Left lung (tissue), 4 donors: ENCODE measurements at regions not wholly inside any gene's neighbourhood (a gene's known extent, or its start where the extent isn't known, plus 50 kb on each side); places are given as distances from the start of the nearest gene placed in this dataset.
A peak's percentile ranks its signal among the peaks of the same experiment; 100 is the strongest.
"Not testable (repeated sequence)": the region's sequence is repeated elsewhere in the genome, so short reads cannot be mapped to it uniquely, and the experiment has no call there.

Source experiments
- ATAC-seq: fragments of 200-7000 bp; cut with Tn5 transposase; one replicate; pipeline ENCODE4 v1.9.1; 2020; ENCODE audit warnings: moderate library complexity
- DNase-seq, 4 donors: peaks; one replicate each; pipeline ENCODE4 v3.0.0-alpha.2; 2013 to 2020
- H3K27ac ChIP-seq, 2 donors: fragments of 200-600 bp; sonication (generic) in 1 of 2; one replicate each; pipeline versions ENCODE4 v1.5.0 to v1.8.0; 2020 to 2021
- H3K27me3 ChIP-seq, 2 donors: fragments of 200-600 bp; sonication (generic) in 1 of 2; one replicate each; pipeline versions ENCODE4 v1.5.0 to v1.8.0; 2020 to 2021
- H3K36me3 ChIP-seq, 2 donors: fragments of 200-600 bp; sonication (generic) in 1 of 2; one replicate each; pipeline versions ENCODE4 v1.5.0 to v1.8.0; 2020 to 2021
- H3K4me1 ChIP-seq, 2 donors: fragments of 200-600 bp; one replicate each; pipeline ENCODE4 v1.8.0; 2021
- H3K4me3 ChIP-seq, 2 donors: fragments of 200-600 bp; sonication (generic) in 1 of 2; one replicate each; pipeline versions ENCODE4 v1.5.0 to v1.8.0; 2020 to 2021; ENCODE audit warnings: mild to moderate bottlenecking in 1 of 2
- H3K9me3 ChIP-seq, 2 donors: fragments of 200-600 bp; sonication (generic) in 1 of 2; one replicate each; pipeline versions ENCODE4 v1.5.0 to v1.8.0; 2020 to 2021
- intact Hi-C, 2 donors: fragments of 100-400 bp; cut with DNase I; formaldehyde crosslinking; loops; one replicate each; pipeline versions ENCODE4 v1.11.2 to v1.14.2; 2022
- TF ChIP-seq, protein P1 (sequence below), 2 donors: fragments of 200-600 bp; sonication (generic) in 1 of 2; IDR thresholded peaks; one replicate each; pipeline versions ENCODE4 v1.5.0 to v1.8.0; 2021; ENCODE audit warnings: antibody characterized with exemption in 2 of 2
- donor health status: DM: no; HTN: yes; CAD: no.
- donor health status: DM: no; HTN: no; CAD: no.

DNA sequence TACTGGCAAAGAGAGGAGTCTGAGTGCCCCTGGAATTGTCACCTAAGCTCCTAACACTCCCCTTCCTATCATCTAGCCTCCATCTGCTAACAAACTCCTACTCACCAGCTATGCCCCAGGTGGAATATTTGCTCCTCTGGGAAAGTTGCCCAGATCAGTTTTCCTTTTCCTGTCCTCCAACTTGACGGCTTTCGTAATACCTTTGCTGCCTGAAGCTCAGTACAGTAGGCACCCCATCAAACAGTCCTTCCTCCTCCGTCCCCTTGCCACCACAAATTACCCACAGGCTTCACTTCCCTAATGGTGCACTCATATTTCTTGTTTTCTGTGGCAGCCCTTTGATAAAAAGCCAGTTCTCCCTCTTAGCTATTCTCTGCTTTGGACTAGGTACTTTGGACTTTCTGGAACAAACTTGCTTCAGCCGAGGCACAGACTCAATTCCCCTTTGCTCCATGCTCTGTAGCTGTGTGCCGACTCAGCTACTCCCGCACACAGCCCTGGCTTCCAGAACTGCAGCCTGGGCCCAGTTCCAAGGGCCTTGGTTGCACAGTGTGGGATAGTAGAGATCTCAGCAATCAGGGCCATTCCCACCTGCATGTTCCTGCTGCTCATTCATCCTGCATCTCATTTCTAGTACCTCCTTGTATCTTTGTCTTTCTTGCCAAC is 605.1 kb downstream of the BCOR start:
- Histone ChIP-seq H3K27me3 (no peaks in the 10 kb centered on the region), H3K4me3 (no peak overlapping the region), H3K9me3 (no peaks in the 10 kb centered on the region), H3K4me1 (peaks cover 0 to 12% of the 10 kb centered on the region in 2 donors), H3K36me3 (no peaks in the 10 kb centered on the region), H3K27ac (peak overlapping the region in 1 of 2 donors; percentile 13)
- intact Hi-C loops = no loop called here
- TF ChIP-seq, protein P1, sequence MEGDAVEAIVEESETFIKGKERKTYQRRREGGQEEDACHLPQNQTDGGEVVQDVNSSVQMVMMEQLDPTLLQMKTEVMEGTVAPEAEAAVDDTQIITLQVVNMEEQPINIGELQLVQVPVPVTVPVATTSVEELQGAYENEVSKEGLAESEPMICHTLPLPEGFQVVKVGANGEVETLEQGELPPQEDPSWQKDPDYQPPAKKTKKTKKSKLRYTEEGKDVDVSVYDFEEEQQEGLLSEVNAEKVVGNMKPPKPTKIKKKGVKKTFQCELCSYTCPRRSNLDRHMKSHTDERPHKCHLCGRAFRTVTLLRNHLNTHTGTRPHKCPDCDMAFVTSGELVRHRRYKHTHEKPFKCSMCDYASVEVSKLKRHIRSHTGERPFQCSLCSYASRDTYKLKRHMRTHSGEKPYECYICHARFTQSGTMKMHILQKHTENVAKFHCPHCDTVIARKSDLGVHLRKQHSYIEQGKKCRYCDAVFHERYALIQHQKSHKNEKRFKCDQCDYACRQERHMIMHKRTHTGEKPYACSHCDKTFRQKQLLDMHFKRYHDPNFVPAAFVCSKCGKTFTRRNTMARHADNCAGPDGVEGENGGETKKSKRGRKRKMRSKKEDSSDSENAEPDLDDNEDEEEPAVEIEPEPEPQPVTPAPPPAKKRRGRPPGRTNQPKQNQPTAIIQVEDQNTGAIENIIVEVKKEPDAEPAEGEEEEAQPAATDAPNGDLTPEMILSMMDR (IDR thresholded peaks at IDR 0.05) = no peak
- DNase-seq = no peak
- ATAC-seq = peak; percentile 44

DNA sequence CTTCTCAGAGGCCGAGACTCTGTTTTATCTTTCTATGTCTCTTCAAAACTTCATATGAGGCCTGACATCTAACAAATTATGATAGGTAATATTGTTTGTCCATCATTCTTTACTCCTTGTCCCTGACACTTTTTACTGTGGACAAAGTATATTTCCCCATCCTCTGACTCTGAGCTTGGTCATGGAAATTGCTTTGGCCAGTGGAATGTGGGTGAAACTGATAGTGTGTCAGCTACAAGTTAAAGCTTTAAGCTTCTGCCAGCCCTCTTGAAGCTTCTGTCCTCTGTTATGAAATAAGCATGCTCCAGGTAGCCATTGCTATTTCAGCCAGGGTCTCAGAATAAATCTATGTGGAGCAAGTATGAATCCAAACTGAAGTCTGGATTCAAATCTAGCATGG is 604.6 kb downstream of the BCOR start:
- TF ChIP-seq, protein P1 (IDR thresholded peaks at IDR 0.05) = no peak
- no peak overlapping the region for H3K4me3 ChIP-seq
- H3K36me3 ChIP-seq = no peaks in the 10 kb centered on the region
- H3K4me1 ChIP-seq = peaks cover 0 to 12% of the 10 kb centered on the region in 2 donors
- DNase-seq = no peak
- H3K27ac ChIP-seq = peak overlapping the region in 1 of 2 donors; percentile 13
- intact Hi-C loops = no loop called here
- H3K9me3 ChIP-seq = no peaks in the 10 kb centered on the region
- ATAC-seq = no peak
- H3K27me3 ChIP-seq = no peaks in the 10 kb centered on the region

DNA sequence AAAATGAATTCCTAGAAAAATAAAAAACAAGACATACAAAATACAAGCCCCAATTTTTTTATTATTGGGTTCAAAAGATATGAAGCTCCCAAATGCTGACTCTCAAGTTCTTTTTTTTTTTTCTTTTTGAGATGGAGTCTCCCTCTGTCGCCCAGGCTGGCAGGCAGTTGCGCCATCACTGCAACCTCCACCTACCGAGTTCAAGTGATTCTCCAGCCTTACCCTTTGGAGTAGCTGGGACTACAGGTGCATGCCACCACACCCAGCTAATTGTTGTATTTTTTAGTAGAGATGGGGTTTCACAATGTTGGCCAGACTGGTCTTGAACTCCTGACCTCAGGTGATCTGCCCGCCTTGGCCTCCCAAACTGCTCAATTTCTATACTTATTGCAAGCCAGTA is 600.6 kb downstream of the BCOR start:
- intact Hi-C loops, H3K27ac ChIP-seq, H3K4me3 ChIP-seq, H3K9me3 ChIP-seq, H3K4me1 ChIP-seq, H3K27me3 ChIP-seq, H3K36me3 ChIP-seq, DNase-seq: not testable (repeated sequence)
- peak; percentile 73 for ATAC-seq

DNA sequence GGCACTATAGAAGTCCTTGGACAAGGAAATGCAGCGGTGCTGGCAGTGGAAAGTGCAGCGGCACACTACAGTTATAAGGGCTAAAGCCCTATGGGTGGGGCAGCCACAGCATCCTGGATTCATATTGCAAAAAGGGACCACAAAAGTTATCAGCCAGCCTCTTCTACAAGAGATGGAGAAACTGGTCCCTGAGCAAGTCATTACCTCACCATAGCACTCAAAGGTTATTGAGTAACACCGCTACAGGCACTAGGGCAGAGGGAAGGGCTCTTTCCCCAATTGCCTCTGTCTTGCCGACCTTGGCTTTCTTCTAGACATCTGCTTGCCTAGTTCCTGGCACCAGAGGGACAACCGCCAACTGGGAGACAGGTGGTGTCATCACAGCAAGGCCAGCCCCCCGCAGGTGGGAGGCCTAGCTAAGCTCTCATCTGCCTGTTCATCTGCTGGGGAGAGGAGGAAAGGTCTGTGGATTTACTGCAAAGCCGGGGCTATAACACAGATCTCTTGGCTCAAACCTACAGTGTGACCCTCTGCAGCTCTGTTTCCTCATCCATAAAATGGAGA is 600.0 kb downstream of the BCOR start:
- DNase-seq (no peak), ATAC-seq (peak; percentile 74)
- H3K4me1 ChIP-seq = peaks cover 0 to 3% of the 10 kb centered on the region in 2 donors
- H3K9me3 ChIP-seq = no peaks in the 10 kb centered on the region
- no peaks in the 10 kb centered on the region for H3K36me3 ChIP-seq
- no peaks in the 10 kb centered on the region for H3K27me3 ChIP-seq
- TF ChIP-seq, protein P1 (IDR thresholded peaks at IDR 0.05) = no peak
- H3K4me3 ChIP-seq = no peak overlapping the region
- intact Hi-C loops = no loop called here
- H3K27ac ChIP-seq = no peak overlapping the region

DNA sequence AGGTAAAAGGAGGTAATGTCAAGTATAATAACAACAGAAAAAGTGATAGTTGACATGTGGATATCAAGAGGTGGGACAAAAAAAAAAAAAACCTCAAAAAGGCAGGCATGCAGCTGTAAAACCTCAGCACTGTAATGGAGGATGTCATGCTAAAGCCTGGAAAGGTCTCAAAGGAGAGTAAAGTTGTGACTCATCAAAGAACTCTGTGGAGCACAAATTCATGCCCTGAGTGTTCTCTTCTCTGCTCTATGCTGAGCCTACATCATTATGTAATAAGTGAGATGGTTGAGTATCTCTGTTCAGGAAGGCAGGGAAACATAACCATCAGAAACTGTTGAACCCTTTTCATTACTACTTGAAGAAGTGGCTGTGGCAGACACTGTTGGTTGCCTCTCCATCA is 597.8 kb downstream of the BCOR start:
- H3K4me3 ChIP-seq = no peak overlapping the region
- H3K9me3 ChIP-seq = no peaks in the 10 kb centered on the region
- TF ChIP-seq, protein P1 (IDR thresholded peaks at IDR 0.05) = no peak
- intact Hi-C loops = no loop called here
- H3K27me3 ChIP-seq = no peaks in the 10 kb centered on the region
- no peaks in the 10 kb centered on the region for H3K36me3 ChIP-seq
- ATAC-seq = no peak
- no peak for DNase-seq
- H3K4me1 ChIP-seq = no peaks in the 10 kb centered on the region
- H3K27ac ChIP-seq = no peak overlapping the region

DNA sequence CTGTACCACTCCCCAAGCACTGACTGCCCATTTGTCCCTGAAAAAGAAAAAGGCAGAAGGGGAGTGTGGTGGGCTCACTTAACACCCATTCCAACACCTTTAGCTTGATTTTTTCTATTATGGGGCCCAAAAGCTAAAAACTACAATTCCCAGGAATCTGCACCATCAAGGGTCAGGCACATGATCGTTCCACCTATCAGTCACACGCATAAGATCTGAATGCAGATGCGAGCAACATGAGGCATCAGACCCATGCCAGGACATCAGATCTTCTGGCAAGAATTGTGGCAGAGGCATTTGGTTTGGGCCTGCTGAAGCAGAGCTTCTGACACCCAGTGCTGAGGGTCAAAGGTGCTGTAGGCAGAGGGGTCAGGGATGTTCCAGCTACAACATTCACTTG is 595.9 kb downstream of the BCOR start:
- TF ChIP-seq, protein P1 (IDR thresholded peaks at IDR 0.05) = no peak
- H3K9me3 ChIP-seq = no peaks in the 10 kb centered on the region
- no peaks in the 10 kb centered on the region for H3K27me3 ChIP-seq
- H3K36me3 ChIP-seq = no peaks in the 10 kb centered on the region
- H3K4me1 ChIP-seq = no peaks in the 10 kb centered on the region
- H3K4me3 ChIP-seq = no peak overlapping the region
- ATAC-seq (no peak), DNase-seq (no peak)
- no peak overlapping the region for H3K27ac ChIP-seq
- intact Hi-C loops = no loop called here
